Keratinocyte (primary cell): ENCODE measurements at regions not wholly inside any gene's neighbourhood (a gene's known extent, or its start where the extent isn't known, plus 50 kb on each side); places are given as distances from the start of the nearest gene placed in this dataset.

Experiments
- CTCF ChIP-seq, 3 experiments: IDR thresholded peaks in 1 of 3; conservative IDR thresholded peaks in 1 of 3; optimal IDR thresholded peaks in 1 of 3; 2 replicates in 2 of 3; 3 replicates in 1 of 3; pipeline versions ENCODE3 to v1.5.1; 2011; ENCODE audit warnings: low read length in 3 of 3, mild to moderate bottlenecking in 3 of 3, moderate library complexity in 2 of 3, control low read depth in 1 of 3, inconsistent platforms in 1 of 3; ENCODE audit not compliant: insufficient read depth in 2 of 3; ENCODE audit errors: extremely low read depth in 1 of 3
- EZH2 ChIP-seq: IDR thresholded peaks from one replicate; pipeline ENCODE4 v1.6.1; 2012; ENCODE audit warnings: inconsistent platforms, mild to moderate bottlenecking, low read length, moderate library complexity

GRCh38 chr6:885051-885590, 192.2 kb upstream of the EXOC2 start:
- TF ChIP-seq CTCF (optimal IDR thresholded peaks at IDR 0.05 in 1 of 3, IDR thresholded peaks at IDR 0.05 in 1 of 3, conservative IDR thresholded peaks at IDR 0.05 in 1 of 3; ENCODE audit: extremely low read depth in 1 of 3, insufficient read depth in 2 of 3, low read length in 3 of 3) = no peak
- no peak for TF ChIP-seq EZH2
